RWPE1 (cell line): ENCODE measurements at regions not wholly inside any gene's neighbourhood (a gene's known extent, or its start where the extent isn't known, plus 50 kb on each side); places are given as distances from the start of the nearest gene placed in this dataset.

Source experiments
- CTCF ChIA-PET: fragments of 350-600 bp; sonication (Branson Sonifier 250); formaldehyde crosslinking; extraction: SDS; loops from one replicate; lab custom pipeline; 2021; lab: Yijun Ruan, JAX
- POLR2A ChIA-PET: fragments of 400-600 bp; formaldehyde crosslinking; extraction: SDS; loops from one replicate; lab custom pipeline; 2020; ENCODE audit warnings: antibody characterized with exemption; ENCODE audit not compliant: low non-redundant PET; lab: Yijun Ruan, JAX
- DNase-seq: peaks from one replicate; pipeline ENCODE4 v3.0.0; 2012; ENCODE audit warnings: low spot score
- H3K27ac ChIP-seq: fragments of 450-650 bp; 2 replicates; pipeline ENCODE4 v1.5.1; 2017
- CTCF ChIP-seq: fragments of 450-650 bp; conservative IDR thresholded peaks from 2 replicates; pipeline ENCODE4 v1.5.1; 2017; ENCODE audit warnings: low read depth, mild to moderate bottlenecking

- no peak overlapping the region for H3K27ac ChIP-seq
- CTCF ChIA-PET = no interaction called here
- TF ChIP-seq CTCF = no peak
- POLR2A ChIA-PET = no interaction called here
- DNase-seq = no peak
Measured at GRCh38 chr9:17990602-17991001, 411.7 kb downstream of the SH3GL2 start.

GRCh38 chr9:17993024-17993423 lies 414.2 kb downstream of the SH3GL2 start:
- POLR2A ChIA-PET = no interaction called here
- no peak overlapping the region for H3K27ac ChIP-seq
- DNase-seq = no peak
- CTCF ChIA-PET = no interaction called here
- no peak for TF ChIP-seq CTCF

GRCh38 chr9:17994695-17995425 lies 416.0 kb downstream of the SH3GL2 start:
- no peak for DNase-seq
- ChIA-PET CTCF (no interaction called here), POLR2A (no interaction called here)
- H3K27ac ChIP-seq = no peak overlapping the region
- no peak for TF ChIP-seq CTCF

- POLR2A ChIA-PET = no interaction called here
- CTCF ChIA-PET = no interaction called here
- no peak overlapping the region for H3K27ac ChIP-seq
- no peak for DNase-seq
- no peak for TF ChIP-seq CTCF
Measured at GRCh38 chr9:17996728-17997127, 417.9 kb downstream of the SH3GL2 start.

- no peak for DNase-seq
- H3K27ac ChIP-seq = no peak overlapping the region
- TF ChIP-seq CTCF = no peak
- POLR2A ChIA-PET = no interaction called here
- CTCF ChIA-PET = no interaction called here
Measured at GRCh38 chr9:18002718-18003438, 424.0 kb downstream of the SH3GL2 start.

GRCh38 chr9:18006591-18006990 lies 427.7 kb downstream of the SH3GL2 start:
- ChIA-PET CTCF (no interaction called here), POLR2A (no interaction called here)
- no peak overlapping the region for H3K27ac ChIP-seq
- DNase-seq = no peak
- TF ChIP-seq CTCF = no peak
